UCSD-AML1 (cell line): ENCODE measurements at regions not wholly inside any gene's neighbourhood (a gene's known extent, or its start where the extent isn't known, plus 50 kb on each side); places are given as distances from the start of the nearest gene placed in this dataset.
"Not testable (repeated sequence)": the region's sequence is repeated elsewhere in the genome, so short reads cannot be mapped to it uniquely, and the experiment has no call there.

ENCODE experiments used
- DNase-seq: peaks from one replicate; lab custom pipeline; 2025; ENCODE audit not compliant: unreplicated experiment; lab: John Stamatoyannopoulos, UW

- no peak for DNase-seq
Observed at GRCh38 chr22:27045103-27045947, 387.9 kb downstream of the MIAT start.

- no peak for DNase-seq
Observed at GRCh38 chr22:27046086-27046485, 388.7 kb downstream of the MIAT start.

- no peak for DNase-seq
Observed at GRCh38 chr22:27046603-27047002, 389.2 kb downstream of the MIAT start.

- DNase-seq = no peak
Observed at GRCh38 chr22:27050771-27051170, 393.4 kb downstream of the MIAT start.

- DNase-seq = no peak
Observed at GRCh38 chr22:27051407-27051806, 394.0 kb downstream of the MIAT start.

GRCh38 chr22:27057717-27058116, 400.3 kb downstream of the MIAT start:
- no peak for DNase-seq

GRCh38 chr22:27060190-27060589, 402.8 kb downstream of the MIAT start:
- DNase-seq = no peak

- DNase-seq = no peak
Observed at GRCh38 chr22:27062910-27063309, 405.5 kb downstream of the MIAT start.

GRCh38 chr22:27063406-27063805, 406.0 kb downstream of the MIAT start:
- no peak for DNase-seq

GRCh38 chr22:27063841-27064240, 406.5 kb downstream of the MIAT start:
- DNase-seq = no peak

- no peak for DNase-seq
Observed at GRCh38 chr22:27064386-27064785, 407.0 kb downstream of the MIAT start.

GRCh38 chr22:27065279-27065678, 407.9 kb downstream of the MIAT start:
- no peak for DNase-seq

- no peak for DNase-seq
Observed at GRCh38 chr22:27066856-27067255, 409.5 kb downstream of the MIAT start.

- DNase-seq = no peak
Observed at GRCh38 chr22:27068121-27068520, 410.7 kb downstream of the MIAT start.

- no peak for DNase-seq
Observed at GRCh38 chr22:27070594-27070993, 413.2 kb downstream of the MIAT start.

- DNase-seq = no peak
Observed at GRCh38 chr22:27073601-27074425, 416.4 kb downstream of the MIAT start.

GRCh38 chr22:27075028-27075678, 417.8 kb downstream of the MIAT start:
- no peak for DNase-seq

GRCh38 chr22:27075891-27076290, 418.5 kb downstream of the MIAT start:
- no peak for DNase-seq

GRCh38 chr22:27078064-27078463, 420.7 kb downstream of the MIAT start:
- DNase-seq = not testable (repeated sequence)

- DNase-seq = no peak
Observed at GRCh38 chr22:27080036-27080578, 422.7 kb downstream of the MIAT start.

- no peak for DNase-seq
Observed at GRCh38 chr22:27080863-27081262, 423.5 kb downstream of the MIAT start.
